HG02642 (cell line): ENCODE measurements at regions not wholly inside any gene's neighbourhood (a gene's known extent, or its start where the extent isn't known, plus 50 kb on each side); places are given as distances from the start of the nearest gene placed in this dataset.

ENCODE experiments used
- ATAC-seq: cut with Tn5 transposase; IDR thresholded peaks from one replicate; pipeline ENCODE4 v1.9.1; 2021; ENCODE audit warnings: mild to moderate bottlenecking; ENCODE audit not compliant: unreplicated experiment, poor library complexity

DNA sequence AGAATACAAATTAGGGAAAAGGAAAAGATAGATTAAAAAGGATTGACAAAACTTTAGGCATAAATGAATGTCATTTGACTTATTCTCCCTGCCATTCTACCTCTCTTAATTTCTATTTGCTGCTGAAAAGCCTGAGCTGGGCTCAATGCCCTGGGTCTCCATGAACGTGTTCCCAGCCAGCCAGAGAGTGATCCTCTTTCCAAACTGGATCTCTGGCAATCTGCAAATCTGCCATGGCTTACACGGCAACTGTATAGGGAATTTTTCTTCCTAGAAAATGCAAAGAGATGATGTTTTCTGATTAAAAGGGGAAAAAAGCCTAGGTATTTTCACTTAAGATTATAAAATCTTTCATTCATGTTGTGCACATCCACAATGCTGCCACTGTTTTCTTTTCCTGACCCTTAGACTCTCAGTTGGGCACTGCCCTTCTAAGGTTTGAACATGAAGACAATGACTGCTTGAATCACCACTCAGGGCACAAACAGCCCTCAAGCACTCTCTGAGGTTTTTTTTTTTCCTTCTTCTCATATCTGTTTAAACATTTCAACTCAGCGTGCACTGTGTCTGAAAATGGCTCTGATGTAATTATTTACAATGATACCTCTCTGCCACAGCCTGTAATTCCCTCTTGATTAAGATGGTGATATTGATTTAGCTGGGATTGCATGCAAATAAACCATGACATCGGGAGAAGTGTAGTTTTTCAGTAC lies 60.3 kb downstream of the DACT1 start:
- no peak for ATAC-seq

DNA sequence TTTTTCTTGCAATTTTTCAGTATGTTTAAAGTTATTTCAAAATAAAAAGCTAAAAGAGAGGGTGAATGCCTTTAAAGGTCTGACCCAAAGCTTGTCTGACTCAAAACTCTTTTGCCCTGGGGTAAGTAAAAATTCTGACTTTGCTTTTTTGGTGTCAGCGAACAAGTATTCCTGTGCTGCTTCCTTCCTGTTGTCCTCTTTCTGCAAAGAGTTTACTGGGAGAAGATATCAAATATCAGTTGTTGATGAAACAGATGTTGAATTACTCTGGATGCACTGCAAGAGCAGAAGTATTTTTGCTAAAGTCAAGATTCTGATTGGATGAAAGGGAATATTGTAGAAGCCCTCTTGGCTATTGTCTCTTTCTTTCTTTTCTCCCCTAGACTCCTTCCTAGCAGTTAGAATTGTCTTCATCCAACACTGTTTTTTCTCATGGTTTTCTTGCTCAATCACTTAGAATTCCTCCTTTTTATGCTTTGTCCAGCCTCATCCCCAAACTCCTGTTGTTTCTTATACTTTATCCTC lies 62.0 kb downstream of the DACT1 start:
- ATAC-seq = no peak

DNA sequence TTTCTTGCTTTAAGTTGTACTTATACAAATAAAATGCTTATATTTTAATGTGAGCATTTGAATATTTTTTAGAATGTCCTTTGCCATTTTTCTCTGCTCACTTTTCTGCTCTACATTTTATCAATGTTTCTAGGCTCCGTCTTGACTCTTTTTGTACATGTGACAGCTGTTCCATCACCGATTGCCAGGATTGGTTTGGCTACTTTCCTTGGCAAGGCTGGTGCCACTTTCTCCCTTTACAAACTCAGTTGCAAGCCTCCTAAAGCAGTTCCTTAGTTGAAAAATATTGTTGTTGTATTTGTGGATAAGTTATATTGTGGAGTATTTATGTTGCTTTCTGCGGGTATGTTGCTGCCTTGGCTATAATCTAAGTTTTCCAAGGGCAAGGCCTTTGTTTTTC lies 63.4 kb downstream of the DACT1 start:
- no peak for ATAC-seq

DNA sequence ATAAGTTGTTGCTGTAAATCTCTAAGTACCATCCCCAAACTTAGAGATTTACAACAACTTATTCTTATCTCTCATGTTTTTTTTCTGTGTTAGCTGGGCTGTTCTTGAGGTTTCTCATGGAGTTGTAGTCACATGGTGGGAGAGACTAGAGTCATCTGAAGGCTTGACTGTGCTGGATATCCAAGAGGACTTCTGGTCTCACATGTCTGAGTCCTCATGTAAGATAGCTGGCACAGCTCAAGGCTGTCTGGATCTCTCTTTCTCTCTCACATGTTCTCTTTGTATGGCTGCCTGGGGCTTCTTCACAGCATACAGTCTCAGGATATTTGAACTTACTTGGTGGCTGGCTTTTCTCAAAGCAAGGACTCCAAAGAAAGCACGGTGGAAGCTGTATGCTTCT lies 63.8 kb downstream of the DACT1 start:
- ATAC-seq = no peak

DNA sequence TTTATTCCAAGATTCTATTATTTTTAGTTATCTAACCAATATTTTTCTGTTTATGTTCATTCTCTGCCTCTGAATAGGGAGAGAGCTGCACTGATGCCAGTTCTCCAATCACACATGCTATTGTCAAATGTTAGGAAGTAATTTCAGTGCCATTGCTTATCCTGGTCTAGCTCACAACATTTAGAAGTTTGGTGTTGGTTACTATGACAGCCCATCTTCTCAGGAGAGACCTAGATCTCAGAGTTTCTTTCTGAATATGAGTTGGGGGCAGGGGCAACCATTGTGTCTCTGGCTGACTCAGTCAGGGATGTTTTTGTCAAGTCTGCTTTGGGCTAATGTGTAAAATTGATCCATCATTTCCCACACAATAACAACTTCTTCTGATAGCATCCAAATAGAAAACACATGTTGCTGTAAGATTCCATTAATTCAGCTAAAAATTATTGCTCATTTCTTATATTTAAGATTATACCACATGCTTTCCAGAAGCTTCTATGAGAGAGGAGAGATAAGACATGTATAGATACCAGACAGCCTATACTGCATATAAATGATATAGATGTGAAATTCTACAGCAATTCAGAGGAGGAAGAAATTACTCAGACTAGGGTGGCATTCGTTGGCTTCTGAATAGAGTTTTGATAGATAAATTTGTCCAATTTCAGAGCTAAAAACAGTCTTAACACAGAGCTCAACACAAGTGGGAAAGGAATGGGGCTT lies 64.8 kb downstream of the DACT1 start:
- no peak for ATAC-seq

DNA sequence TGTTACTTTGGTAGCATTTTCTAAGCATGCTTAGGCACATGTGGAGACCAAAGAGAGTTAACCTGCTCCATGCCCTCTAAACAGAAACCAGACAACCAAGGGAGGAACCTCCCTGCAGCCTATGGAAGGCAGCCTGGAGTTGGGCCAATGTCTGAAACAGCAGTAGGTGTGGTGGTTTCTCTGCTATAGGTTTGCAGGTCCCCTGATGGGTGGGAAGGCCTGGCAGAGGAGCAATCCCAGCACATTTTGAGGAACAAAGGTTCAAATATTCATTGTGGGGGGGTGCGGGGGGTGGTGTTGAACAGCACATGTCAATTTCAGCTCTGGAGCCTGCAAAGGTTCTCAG lies 65.4 kb downstream of the DACT1 start:
- no peak for ATAC-seq

DNA sequence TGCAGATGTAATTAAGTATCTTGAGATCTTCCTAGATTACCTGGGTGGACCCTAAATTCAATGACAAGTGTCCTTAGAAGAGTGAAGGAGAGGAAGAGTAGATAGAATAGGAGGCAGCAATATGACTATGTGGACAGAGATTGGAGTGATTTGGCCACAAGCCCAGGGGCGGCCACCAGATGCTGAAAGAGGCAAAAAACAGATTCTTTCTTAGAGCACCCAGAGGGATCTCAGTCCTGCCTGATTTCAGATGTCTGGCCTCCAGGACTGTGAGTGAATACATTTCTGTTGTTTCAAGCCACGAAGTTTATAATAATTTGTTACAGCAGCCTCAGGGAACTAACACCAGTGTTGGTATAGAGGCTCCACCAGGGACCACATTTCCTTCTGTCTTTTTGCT lies 67.3 kb downstream of the DACT1 start:
- no peak for ATAC-seq

DNA sequence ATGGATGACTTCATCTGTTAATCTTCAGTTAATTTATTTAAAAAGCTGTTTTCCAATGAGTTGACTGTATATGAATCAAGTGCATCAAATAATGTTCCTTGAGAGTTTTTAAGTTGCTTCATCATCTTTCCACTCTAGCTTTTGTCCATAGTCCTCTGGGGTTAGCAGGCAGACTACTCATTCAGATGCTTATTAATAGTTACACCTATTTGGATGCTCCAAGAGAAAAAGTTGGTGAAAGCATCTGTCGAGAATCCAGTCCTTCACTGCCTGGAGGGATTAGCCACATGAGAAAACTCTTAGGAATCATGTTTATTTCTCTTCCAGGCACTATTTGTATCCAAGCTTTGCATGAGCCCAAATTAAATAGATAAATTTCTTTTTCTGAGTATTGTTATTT lies 70.2 kb downstream of the DACT1 start:
- no peak for ATAC-seq

DNA sequence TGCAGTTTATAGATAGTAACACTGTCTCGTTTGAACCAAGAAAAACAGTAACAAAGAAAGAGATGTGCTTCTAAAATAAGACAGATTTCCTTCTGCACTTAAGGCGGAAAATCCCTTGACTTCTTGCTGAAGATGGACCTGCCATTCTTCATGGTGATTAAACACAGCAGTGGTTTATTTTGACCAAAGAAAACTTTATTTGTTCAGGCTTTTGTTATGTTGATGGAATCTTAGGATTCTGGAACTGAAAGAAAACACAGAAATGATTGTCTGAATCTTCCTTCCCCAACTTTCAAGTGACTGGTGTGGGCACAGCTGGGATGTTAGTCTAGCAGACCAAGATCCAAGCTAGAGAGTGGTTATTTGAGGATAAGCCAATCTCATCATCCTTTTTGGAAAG lies 72.2 kb downstream of the DACT1 start:
- no peak for ATAC-seq

DNA sequence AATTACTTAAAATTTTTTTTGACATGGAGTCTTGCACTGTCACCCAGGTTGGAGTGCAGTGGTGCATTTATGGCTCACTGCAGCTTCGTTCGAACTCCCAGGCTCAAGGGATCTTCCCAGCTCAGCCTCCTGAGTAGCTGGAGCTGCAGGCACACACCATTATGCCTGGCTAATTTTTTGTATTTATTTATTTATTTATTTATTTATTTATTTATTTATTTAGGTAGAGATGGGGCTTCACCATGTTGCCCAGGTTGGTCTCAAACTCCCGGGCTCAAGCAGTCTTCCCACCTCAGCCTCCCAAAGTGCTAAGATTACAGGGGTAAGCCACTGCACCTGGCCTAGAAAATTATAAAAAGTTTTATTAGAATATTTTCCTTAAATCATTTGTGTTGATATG lies 73.6 kb downstream of the DACT1 start:
- ATAC-seq = no peak

DNA sequence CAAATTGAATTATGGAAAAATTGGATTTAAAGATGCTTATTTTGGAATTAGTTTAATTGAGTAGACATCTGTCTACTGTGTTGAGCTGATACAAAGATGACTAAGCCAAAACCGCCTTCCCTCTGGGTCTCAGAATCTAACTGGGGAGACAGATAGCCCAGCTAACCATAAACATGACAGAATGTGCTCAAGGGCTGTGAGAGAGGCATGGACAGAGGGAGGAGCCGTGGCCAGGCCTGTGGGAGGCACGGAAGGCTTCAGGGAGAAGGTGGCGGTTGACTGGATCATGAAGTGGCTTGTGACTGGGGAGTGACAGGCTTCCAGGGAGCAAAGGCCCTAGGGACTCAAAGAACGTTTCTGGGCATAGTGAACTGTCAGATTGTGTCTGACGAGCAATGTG lies 74.6 kb downstream of the DACT1 start:
- no peak for ATAC-seq

DNA sequence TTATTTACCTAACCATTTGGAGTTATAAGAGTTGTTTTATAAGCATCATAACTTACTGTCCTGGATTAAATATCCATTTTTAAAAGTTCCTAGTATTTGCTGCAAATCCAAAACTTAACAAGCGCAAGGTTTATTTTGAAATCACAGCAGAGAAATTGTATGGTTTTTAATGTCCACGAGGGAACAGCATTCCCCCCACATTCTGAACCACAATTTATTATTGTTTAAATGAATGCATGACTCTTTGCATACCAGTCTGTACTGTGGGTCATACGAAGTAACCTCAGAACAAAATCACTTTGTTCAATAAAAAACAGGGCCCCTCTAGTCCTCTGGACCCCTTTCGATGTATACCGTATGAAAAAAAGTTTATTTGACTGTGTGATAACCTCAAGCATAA lies 75.9 kb downstream of the DACT1 start:
- ATAC-seq = no peak

DNA sequence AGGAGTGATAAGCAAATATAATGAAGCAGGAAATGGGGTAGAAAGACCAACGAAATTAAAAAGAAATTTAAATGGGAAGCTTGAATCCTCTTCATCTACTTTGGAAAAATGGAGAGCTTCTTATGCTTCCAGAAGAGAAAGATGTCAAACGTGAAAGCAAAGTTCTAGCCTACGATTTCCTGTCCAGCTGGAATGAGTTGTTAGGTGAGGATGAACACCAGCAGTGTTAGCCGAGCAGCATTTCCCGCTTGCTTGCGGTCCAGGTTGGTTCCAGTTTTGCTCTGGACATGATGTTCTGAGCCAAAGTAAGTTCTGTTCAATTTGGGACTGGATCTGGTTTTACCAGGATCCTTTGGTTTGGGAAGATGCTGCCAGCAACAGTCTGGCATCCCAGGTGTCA lies 78.9 kb downstream of the DACT1 start:
- no peak for ATAC-seq

DNA sequence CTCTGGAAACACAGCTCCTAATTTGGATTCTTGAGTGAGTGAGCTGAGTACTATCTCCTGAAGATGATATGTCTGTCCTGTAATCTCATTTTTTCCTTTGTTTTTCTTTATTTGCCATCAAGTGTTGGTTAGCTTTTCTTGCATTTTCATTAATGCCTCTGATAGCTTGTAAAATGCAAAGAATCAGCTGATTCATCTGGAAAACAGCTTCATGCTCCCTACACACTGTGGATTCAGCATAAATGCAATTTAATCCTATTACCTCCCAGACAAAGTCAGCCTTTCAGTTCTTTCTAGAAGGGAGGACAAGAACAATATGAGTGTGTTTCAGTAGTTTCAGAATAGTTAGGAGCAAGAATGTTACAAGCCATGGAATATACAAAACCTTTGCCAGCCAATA lies 79.4 kb downstream of the DACT1 start:
- ATAC-seq = no peak

DNA sequence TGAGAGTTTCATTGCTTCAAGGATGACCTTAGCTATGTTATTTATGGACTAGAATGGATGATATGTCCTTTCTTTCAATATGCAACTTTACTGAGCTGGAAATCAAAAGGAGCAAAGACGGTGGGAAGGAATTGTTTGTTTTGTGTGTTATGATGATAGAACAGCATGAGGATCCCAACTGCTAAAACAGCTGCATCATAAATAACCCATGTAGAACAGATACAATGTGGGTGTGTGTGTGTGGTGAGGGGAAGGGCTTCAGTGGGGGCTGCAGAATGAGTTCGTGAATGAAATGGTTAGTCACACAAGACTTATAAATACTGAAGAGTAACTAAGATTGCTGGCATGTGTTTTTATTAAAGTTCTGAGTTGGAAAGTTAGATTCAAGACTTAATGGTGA lies 80.1 kb downstream of the DACT1 start:
- ATAC-seq = no peak

DNA sequence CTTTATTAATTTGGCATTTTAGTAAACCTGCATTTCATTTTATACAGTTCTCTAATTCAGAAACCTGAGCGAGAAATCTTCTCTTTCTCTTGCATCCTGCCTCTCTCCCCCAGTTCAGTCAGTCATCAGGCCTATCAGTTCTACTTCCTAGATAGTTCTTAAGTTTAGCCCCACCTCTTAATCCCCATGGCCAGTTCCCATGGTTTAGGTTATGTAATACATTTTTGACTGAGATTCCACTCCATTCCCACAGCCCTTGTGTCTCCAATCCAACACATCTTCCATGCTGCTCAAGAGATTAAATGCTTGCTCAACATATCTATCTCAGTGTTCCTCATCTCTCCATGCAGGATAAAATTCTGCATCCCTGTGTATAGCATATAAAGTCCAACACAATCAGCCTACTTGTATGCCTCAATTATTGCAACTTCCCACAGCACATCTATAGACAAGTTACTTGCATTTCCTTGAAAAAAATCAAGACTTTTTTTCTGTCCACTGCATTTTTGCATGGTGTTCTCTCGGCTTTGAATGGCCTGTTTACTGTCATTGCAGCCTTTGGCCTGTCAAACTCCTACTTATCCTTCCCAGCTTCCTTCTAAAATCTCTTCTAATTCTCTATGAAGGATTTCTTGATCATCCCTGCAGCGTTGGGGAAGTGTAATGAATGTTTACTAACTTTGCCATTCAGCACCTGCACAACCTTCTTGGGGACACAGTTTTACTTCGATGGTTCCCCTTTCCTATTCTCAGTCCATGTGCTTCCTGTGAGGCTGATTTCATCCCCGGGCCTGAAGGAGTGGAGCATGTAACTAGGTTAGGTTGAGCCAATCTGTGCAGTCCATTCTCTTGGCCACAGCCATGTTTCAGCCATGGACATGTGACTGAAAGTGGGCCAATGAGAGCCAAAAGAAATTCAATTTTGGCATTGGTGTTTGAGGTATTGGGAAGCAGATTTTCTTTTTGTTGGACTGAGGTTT lies 80.8 kb downstream of the DACT1 start:
- no peak for ATAC-seq

DNA sequence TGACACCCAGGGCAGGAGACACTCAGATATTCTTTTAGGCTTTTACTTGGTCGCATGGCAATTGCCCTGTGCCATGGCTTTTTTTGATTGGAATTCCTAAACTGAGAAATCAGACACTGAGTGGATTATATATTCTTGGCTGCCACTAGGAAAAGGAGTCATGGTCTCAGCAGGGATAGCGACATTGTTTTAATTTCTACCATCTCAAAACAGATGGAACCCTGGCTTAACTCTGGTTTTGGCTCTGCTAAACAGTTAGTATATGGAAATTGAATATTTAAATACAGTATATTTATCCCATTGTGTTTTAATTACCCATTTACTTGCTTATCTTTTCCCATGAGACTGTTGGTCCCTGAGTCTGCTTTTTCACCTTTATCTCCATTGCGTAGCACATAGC lies 84.0 kb downstream of the DACT1 start:
- ATAC-seq = no peak

DNA sequence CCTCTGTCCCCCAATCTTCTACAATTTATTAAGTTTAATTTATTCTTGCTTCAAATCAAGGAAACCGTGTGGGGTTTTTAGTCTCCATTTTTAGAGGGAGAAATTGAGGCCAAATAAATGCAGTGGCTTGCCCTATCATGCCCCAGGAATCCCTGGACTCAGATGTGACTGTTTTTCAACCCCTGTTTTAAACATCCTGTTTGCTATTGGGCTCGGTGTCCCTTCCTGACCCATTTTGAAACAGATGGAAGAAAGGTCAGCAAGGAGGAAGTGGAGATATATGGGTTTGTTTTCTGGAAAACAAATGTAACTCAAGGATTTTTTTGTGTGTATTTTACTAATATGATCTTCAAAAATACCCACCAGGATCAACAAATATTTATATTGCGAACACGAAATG lies 84.7 kb downstream of the DACT1 start:
- ATAC-seq = no peak

DNA sequence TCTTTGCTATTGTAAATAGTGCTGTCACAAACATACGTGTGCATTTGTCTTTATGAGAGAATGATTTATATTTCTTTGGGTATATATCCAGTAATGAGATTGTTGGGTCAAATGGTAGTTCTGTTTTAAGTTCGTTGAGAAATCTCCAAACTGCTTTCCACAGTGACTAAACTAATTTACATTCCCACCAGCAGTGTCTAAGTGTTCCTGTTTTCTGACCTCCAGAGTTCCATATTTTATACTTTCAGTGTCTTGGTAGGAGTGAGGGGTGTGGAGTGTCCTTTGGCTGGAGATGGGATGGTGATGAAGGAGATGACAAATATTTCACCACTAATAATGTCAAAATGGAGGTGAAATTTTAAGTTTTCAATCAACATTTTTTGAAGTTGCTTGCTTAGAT lies 86.4 kb downstream of the DACT1 start:
- ATAC-seq = no peak

DNA sequence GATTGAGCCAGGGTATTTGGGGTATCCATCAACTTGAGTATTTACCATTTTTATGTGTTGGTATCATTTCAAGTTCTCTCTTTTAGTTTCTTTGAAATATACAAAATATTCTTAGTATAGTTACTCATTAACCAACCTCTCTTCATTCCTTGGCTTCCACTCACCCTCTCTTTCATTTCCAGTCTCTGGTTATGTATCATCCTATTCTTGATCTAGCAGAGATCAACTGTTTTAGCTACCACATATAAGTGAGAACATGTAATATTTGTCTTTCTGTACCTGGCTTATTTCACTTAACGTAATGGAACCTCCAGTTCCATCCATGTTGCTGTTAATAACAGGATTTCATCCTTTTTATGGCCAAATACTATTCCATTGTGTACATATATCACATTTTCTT lies 86.9 kb downstream of the DACT1 start:
- no peak for ATAC-seq

DNA sequence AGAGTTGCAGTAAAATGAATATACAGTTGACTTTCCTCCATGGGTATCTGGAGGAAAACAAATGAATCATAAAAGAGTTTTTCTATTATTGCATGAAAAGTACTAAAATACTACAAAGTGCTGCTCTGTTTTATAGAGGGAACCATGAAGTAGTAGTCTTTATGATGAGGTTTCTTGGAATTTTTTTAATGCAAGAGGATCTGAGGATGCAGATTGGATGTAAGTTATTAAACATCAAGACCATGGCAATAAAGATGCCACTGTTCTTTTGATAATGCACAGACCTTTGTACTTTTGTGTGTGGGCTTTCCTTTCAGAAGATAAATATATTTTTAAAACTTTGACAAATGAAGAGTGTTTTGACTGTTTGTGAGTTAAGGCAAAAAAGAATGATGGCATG lies 87.5 kb downstream of the DACT1 start:
- ATAC-seq = no peak
